ENCODE measurements at regions not wholly inside any gene's neighbourhood (a gene's known extent, or its start where the extent isn't known, plus 50 kb on each side); places are given as distances from the start of the nearest gene placed in this dataset.
"Not testable (repeated sequence)": the region's sequence is repeated elsewhere in the genome, so short reads cannot be mapped to it uniquely, and the experiment has no call there.

GRCh38 chr10:33875924-33876583, 541.6 kb upstream of the NRP1 start:
- no peak overlapping the region for H3K4me3 ChIP-seq (ENCODE audit: low read depth, low read length)
- DNase-seq (ENCODE audit: low read depth): no peak
- TF ChIP-seq CTCF (IDR thresholded peaks at IDR 0.05; ENCODE audit: insufficient read depth, low read depth, low read length, missing control alignments): no peak

- H3K4me3 ChIP-seq (ENCODE audit: low read depth, low read length): no peak overlapping the region
- no peak for DNase-seq (ENCODE audit: low read depth)
- no peak for TF ChIP-seq CTCF (IDR thresholded peaks at IDR 0.05; ENCODE audit: insufficient read depth, low read depth, low read length, missing control alignments)
Observed at GRCh38 chr10:33871061-33871956, 536.8 kb upstream of the NRP1 start.

- no peak for DNase-seq (ENCODE audit: low read depth)
- no peak overlapping the region for H3K4me3 ChIP-seq (ENCODE audit: low read depth, low read length)
- TF ChIP-seq CTCF (IDR thresholded peaks at IDR 0.05; ENCODE audit: insufficient read depth, low read depth, low read length, missing control alignments): no peak
Observed at GRCh38 chr10:33869481-33869880, 535.0 kb upstream of the NRP1 start.

DNA sequence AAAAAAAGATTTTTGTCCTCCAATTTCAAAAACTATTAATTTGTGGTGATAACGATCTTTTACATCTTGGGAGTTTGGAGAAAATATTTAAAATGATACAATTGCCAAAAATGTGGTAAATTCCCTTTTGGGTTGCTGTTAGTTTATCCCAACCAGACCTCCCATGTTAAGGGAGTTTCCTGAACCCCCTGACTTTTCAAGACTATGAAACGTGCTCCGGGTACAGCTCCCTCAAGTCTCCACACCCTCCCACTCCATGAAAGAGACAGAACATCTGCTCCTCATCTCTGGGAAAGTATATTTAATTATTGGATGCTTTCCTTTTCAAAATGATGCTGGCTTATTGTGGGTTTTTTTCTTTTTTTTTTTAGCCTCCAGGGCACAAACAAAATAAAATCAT, 534.6 kb upstream of the NRP1 start:
- TF ChIP-seq CTCF (IDR thresholded peaks at IDR 0.05; ENCODE audit: insufficient read depth, low read depth, low read length, missing control alignments): no peak
- DNase-seq (ENCODE audit: low read depth): no peak
- no peak overlapping the region for H3K4me3 ChIP-seq (ENCODE audit: low read depth, low read length)

DNA sequence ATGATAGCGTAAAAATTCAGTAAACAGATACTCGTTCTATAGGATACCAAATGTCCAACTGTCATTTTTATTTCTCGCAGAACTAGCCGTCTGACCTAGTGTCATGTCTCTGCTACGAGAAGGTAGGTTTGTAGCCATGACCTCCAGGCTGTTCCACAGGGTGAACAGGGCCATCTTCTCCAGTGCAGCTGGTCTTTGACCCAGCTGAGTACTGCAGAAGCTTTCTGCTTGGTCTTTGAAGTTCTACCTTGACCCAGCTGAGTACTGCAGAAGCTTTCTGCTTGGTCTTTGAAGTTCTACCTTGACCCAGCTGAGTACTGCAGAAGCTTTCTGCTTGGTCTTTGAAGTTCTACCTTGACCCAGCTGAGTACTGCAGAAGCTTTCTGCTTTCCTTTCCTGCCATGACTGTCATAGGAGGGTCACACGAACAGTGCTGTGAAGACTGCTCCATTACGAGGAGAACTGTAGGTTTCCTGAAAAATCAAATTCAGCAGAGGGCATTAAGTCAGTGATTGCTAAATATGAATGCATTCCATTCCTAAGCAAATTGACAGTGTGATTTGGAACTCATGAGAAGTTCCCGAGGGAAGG, 532.8 kb upstream of the NRP1 start:
- not testable (repeated sequence) for DNase-seq (ENCODE audit: low read depth); H3K4me3 ChIP-seq (ENCODE audit: low read depth, low read length)

- no peak for DNase-seq (ENCODE audit: low read depth)
- H3K4me3 ChIP-seq (ENCODE audit: low read depth, low read length): no peak overlapping the region
- no peak for TF ChIP-seq CTCF (IDR thresholded peaks at IDR 0.05; ENCODE audit: insufficient read depth, low read depth, low read length, missing control alignments)
Observed at GRCh38 chr10:33863352-33863751, 528.9 kb upstream of the NRP1 start.

GRCh38 chr10:33862536-33863105, 528.2 kb upstream of the NRP1 start:
- no peak overlapping the region for H3K4me3 ChIP-seq (ENCODE audit: low read depth, low read length)
- no peak for DNase-seq (ENCODE audit: low read depth)
- TF ChIP-seq CTCF (IDR thresholded peaks at IDR 0.05; ENCODE audit: insufficient read depth, low read depth, low read length, missing control alignments): no peak
